Pancreas (tissue), 10 donors: ENCODE measurements at regions not wholly inside any gene's neighbourhood (a gene's known extent, or its start where the extent isn't known, plus 50 kb on each side); places are given as distances from the start of the nearest gene placed in this dataset.

ENCODE experiments used
- ATAC-seq, 4 donors: fragments of 200-7000 bp; cut with Tn5 transposase; one replicate each; pipeline versions ENCODE4 v1.8.0 to v1.9.1; 2020; ENCODE audit warnings: mild to moderate bottlenecking in 4 of 4, moderate library complexity in 4 of 4
- DNase-seq, 6 donors: peaks; one replicate each; pipeline ENCODE4 v3.0.0-alpha.2; 2020
- FAIRE-seq: peaks from 2 replicates; lab custom pipeline; 2012; peaks lifted over from hg19 to GRCh38; lab: Jason Lieb, UNC
- H3K27ac ChIP-seq, 4 donors: fragments of 200-600 bp; sonication (generic); 1 replicate in 3 of 4; 2 replicates in 1 of 4; pipeline versions ENCODE4 v1.5.0 to v1.8.0; 2020
- H3K27me3 ChIP-seq, 4 donors: fragments of 200-600 bp; one replicate each; pipeline ENCODE4 v1.8.0; 2021
- H3K36me3 ChIP-seq, 3 donors: fragments of 200-600 bp; sonication (generic) in 1 of 3; one replicate each; pipeline versions ENCODE4 v1.5.0 to v1.8.0; 2020 to 2021
- H3K4me1 ChIP-seq, 3 donors: fragments of 200-600 bp; one replicate each; pipeline ENCODE4 v1.8.0; 2021
- H3K4me3 ChIP-seq, 4 donors: fragments of 200-600 bp; sonication (generic) in 2 of 4; one replicate each; pipeline versions ENCODE4 v1.5.0 to v1.8.0; 2020 to 2021
- H3K9me3 ChIP-seq, 4 donors: fragments of 200-600 bp; one replicate each; pipeline ENCODE4 v1.8.0; 2021
- WGBS, 2 donors: extraction: QIAGEN DNeasy Blood & Tissue Kit; methylation state at CpG; one replicate each; pipeline ENCODE4 v1.1.7; 2013; 5-methylcytosine and 5-hydroxymethylcytosine counted together
- intact Hi-C, 3 donors: fragments of 100-400 bp; cut with DNase I; formaldehyde crosslinking; loops; one replicate each; pipeline versions ENCODE4 v1.11.1 to v1.14.2; 2022
- TF ChIP-seq, protein P1 (sequence below), 4 donors: fragments of 200-600 bp; sonication (generic) in 3 of 4; IDR thresholded peaks; one replicate each; pipeline versions ENCODE4 v1.5.0 to v1.8.0; 2021; ENCODE audit warnings: antibody characterized with exemption in 4 of 4
- donor health status: healthy with polysubstance abuse.
- donor health status: DM: no; HTN: no; CAD: no; lungs with moderate emphysema.
- donor health status: DM: no; HTN: no; CAD: no.
- donor health status: control.
- donor health status: control.
- donor health status: Bipolar disorder and iron deficiency.
- donor health status: DM: yes; HTN: yes; CAD: no.
- donor health status: DM: no; HTN: no; CAD: no.
- donor health status: DM: no; HTN: no; CAD: no.
- donor health status: DM: yes; HTN: yes; CAD: no.

DNA sequence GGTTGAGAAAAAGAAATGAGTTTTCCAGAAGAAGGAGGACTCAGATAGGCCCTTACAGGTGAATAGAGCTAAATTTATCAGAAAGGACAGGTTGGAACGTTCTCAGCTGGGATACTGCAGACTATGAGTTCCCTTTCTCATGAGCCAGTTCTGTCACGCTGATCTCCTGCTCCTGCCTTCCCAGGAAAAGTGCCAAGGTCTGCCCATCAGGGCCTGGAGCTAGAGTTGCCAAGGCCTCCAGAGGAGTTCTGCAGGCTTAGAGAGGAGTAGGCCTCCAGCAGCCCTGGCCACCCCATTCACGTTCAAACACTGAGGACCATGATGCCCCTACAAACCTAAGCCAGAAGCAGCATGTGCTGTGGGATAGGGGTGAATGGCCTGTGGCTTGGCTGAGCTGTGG, 126.8 kb upstream of the TNR start:
- FAIRE-seq (no peak), ATAC-seq (no peak), DNase-seq (no peak)
- no peak overlapping the region for H3K27ac ChIP-seq
- no peak overlapping the region for H3K4me3 ChIP-seq
- H3K36me3 ChIP-seq = no peaks in the 10 kb centered on the region
- WGBS, 2 donors = 37% methylated on average over 3 of the region's 3 CpGs
- H3K9me3 ChIP-seq = no peaks in the 10 kb centered on the region
- TF ChIP-seq, protein P1, sequence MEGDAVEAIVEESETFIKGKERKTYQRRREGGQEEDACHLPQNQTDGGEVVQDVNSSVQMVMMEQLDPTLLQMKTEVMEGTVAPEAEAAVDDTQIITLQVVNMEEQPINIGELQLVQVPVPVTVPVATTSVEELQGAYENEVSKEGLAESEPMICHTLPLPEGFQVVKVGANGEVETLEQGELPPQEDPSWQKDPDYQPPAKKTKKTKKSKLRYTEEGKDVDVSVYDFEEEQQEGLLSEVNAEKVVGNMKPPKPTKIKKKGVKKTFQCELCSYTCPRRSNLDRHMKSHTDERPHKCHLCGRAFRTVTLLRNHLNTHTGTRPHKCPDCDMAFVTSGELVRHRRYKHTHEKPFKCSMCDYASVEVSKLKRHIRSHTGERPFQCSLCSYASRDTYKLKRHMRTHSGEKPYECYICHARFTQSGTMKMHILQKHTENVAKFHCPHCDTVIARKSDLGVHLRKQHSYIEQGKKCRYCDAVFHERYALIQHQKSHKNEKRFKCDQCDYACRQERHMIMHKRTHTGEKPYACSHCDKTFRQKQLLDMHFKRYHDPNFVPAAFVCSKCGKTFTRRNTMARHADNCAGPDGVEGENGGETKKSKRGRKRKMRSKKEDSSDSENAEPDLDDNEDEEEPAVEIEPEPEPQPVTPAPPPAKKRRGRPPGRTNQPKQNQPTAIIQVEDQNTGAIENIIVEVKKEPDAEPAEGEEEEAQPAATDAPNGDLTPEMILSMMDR (IDR thresholded peaks at IDR 0.05) = no peak
- no peaks in the 10 kb centered on the region for H3K4me1 ChIP-seq
- no peaks in the 10 kb centered on the region for H3K27me3 ChIP-seq
- intact Hi-C loops = no loop called here

DNA sequence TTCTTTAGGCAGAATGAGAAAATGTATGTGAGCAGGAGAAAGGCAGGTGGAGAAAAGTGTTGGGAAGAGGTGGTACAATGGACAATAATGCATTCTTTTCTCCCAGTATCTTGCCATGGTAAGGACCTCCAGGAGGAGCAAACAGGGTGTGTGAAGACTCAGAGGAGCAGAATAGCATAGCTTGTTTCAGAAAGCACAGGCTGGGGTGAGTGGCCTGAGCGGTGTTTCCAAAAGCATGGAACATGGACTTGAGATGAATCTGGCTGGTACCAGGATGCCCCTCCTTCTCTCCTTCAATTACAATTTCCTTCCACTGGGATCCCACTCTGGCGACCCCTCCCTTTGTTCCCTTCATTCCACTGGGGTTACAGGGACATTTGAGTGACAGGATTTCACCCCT, 123.4 kb upstream of the TNR start:
- WGBS, 2 donors = 63 to 64% methylated on average over 2 of the region's 2 CpGs
- intact Hi-C loops = no loop called here
- H3K9me3 ChIP-seq = no peaks in the 10 kb centered on the region
- FAIRE-seq (no peak), ATAC-seq (no peak), DNase-seq (no peak)
- TF ChIP-seq, protein P1 (IDR thresholded peaks at IDR 0.05) = no peak
- H3K27ac ChIP-seq = no peak overlapping the region
- H3K36me3 ChIP-seq = no peaks in the 10 kb centered on the region
- H3K4me1 ChIP-seq = no peaks in the 10 kb centered on the region
- H3K4me3 ChIP-seq = no peak overlapping the region
- H3K27me3 ChIP-seq = no peaks in the 10 kb centered on the region

GRCh38 chr1:175865041-175865766, 121.8 kb upstream of the TNR start:
- TF ChIP-seq, protein P1 (IDR thresholded peaks at IDR 0.05) = no peak
- DNase-seq = no peak
- Histone ChIP-seq H3K4me3 (no peak overlapping the region), H3K9me3 (no peaks in the 10 kb centered on the region), H3K36me3 (no peaks in the 10 kb centered on the region), H3K4me1 (no peaks in the 10 kb centered on the region), H3K27ac (no peak overlapping the region), H3K27me3 (no peaks in the 10 kb centered on the region)
- intact Hi-C loops = no loop called here
- ATAC-seq = no peak
- WGBS, 2 donors = 58 to 60% methylated on average over 6 of the region's 6 CpGs
- FAIRE-seq = no peak

- no peak for FAIRE-seq
- TF ChIP-seq, protein P1 (IDR thresholded peaks at IDR 0.05) = no peak
Measured at GRCh38 chr1:175864625-175865024, 121.2 kb upstream of the TNR start.

DNA sequence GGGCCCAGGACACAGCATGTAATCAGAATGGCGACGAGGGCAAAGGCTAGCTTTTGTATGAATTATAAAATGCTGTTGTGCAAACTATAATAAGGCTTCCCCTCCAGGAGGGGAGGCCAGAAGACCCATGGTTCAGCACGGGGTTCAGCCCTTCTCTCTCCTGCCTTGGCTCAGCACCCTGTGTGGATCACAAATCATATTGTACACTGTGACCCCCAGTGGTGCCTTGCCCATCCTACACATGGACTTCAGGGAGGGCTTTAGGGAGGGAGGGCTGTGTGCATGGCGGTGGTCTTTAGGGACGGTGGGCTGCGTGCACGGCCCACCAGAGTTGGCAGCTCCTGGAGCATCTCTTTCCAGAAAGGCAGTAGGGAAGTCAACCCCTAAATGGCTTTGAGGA, 120.8 kb upstream of the TNR start:
- WGBS, 2 donors = 74 to 88% methylated on average over 7 of the region's 7 CpGs
- Histone ChIP-seq H3K9me3 (no peaks in the 10 kb centered on the region), H3K4me1 (no peaks in the 10 kb centered on the region), H3K36me3 (no peaks in the 10 kb centered on the region), H3K27ac (no peak overlapping the region), H3K27me3 (no peaks in the 10 kb centered on the region), H3K4me3 (no peak overlapping the region)
- no peak for DNase-seq
- TF ChIP-seq, protein P1 (IDR thresholded peaks at IDR 0.05) = no peak
- intact Hi-C loops = no loop called here
- FAIRE-seq = no peak
- no peak for ATAC-seq

More at GRCh38 chr1:175864625-175865024, 121.2 kb upstream of the TNR start:
- Histone ChIP-seq H3K9me3 (no peaks in the 10 kb centered on the region), H3K27ac (no peak overlapping the region), H3K4me3 (no peak overlapping the region), H3K4me1 (no peaks in the 10 kb centered on the region), H3K36me3 (no peaks in the 10 kb centered on the region), H3K27me3 (no peaks in the 10 kb centered on the region)
- ATAC-seq (no peak), DNase-seq (no peak)
- WGBS, 2 donors = 50 to 74% methylated on average over 3 of the region's 3 CpGs
- intact Hi-C loops = no loop called here
